ENCODE measurements at regions not wholly inside any gene's neighbourhood (a gene's known extent, or its start where the extent isn't known, plus 50 kb on each side); places are given as distances from the start of the nearest gene placed in this dataset.
A peak's percentile ranks its signal among the peaks of the same experiment; 100 is the strongest.

- H3K4me1 ChIP-seq, result peaks cover 9 to 21% of the 10 kb centered on the region in 2 donors
- TF ChIP-seq CTCF (IDR thresholded peaks at IDR 0.05), result no peak
- H3K27me3 ChIP-seq, result no peaks in the 10 kb centered on the region
- DNase-seq (ENCODE audit: low spot score in 2 of 2), result peak in 1 of 2 donors; percentile 39
- no peaks in the 10 kb centered on the region for H3K9me3 ChIP-seq
- no peak overlapping the region for H3K4me3 ChIP-seq
- peak overlapping the region in 1 of 2 donors; percentile 66 for H3K27ac ChIP-seq
- intact Hi-C loops (cut with DNase I), result no loop called here
- H3K36me3 ChIP-seq, result no peaks in the 10 kb centered on the region
Measured at GRCh38 chr7:88095-88926, 104.1 kb upstream of the FAM20C start.

GRCh38 chr7:88927-89231 is 103.5 kb upstream of the FAM20C start:
- Histone ChIP-seq H3K27me3 (no peaks in the 10 kb centered on the region), H3K9me3 (no peaks in the 10 kb centered on the region), H3K36me3 (no peaks in the 10 kb centered on the region), H3K4me1 (peaks cover 9 to 21% of the 10 kb centered on the region in 2 donors), H3K27ac (peak overlapping the region; percentile 53 to 66), H3K4me3 (no peak overlapping the region)
- peak in 1 of 2 donors; percentile 58 for DNase-seq (ENCODE audit: low spot score in 2 of 2)
- TF ChIP-seq CTCF (IDR thresholded peaks at IDR 0.05), result no peak
- intact Hi-C loops (cut with DNase I), result no loop called here

GRCh38 chr7:89232-90019 is 102.9 kb upstream of the FAM20C start:
- Histone ChIP-seq H3K9me3 (no peaks in the 10 kb centered on the region), H3K4me1 (peaks cover 9 to 21% of the 10 kb centered on the region in 2 donors), H3K36me3 (no peaks in the 10 kb centered on the region), H3K27ac (peak overlapping the region; percentile 53 to 66), H3K4me3 (no peak overlapping the region), H3K27me3 (no peaks in the 10 kb centered on the region)
- TF ChIP-seq CTCF (IDR thresholded peaks at IDR 0.05), result no peak
- intact Hi-C loops (cut with DNase I), result no loop called here
- DNase-seq (ENCODE audit: low spot score in 2 of 2), result peak; percentile 61 to 89

- peak overlapping the region in 1 of 2 donors; percentile 66 for H3K27ac ChIP-seq
Measured at GRCh38 chr7:90111-91063, 102.0 kb upstream of the FAM20C start.

More at GRCh38 chr7:90111-91063, 102.0 kb upstream of the FAM20C start:
- peaks cover 9 to 21% of the 10 kb centered on the region in 2 donors for H3K4me1 ChIP-seq
- no peaks in the 10 kb centered on the region for H3K9me3 ChIP-seq
- H3K4me3 ChIP-seq, result no peak overlapping the region
- no peaks in the 10 kb centered on the region for H3K27me3 ChIP-seq
- peak in 1 of 2 donors; percentile 49 for DNase-seq (ENCODE audit: low spot score in 2 of 2)
- intact Hi-C loops (cut with DNase I), result no loop called here
- TF ChIP-seq CTCF (IDR thresholded peaks at IDR 0.05), result no peak
- no peaks in the 10 kb centered on the region for H3K36me3 ChIP-seq
